Naive thymus-derived CD8-positive, alpha-beta T cell (primary cell): ENCODE measurements at regions not wholly inside any gene's neighbourhood (a gene's known extent, or its start where the extent isn't known, plus 50 kb on each side); places are given as distances from the start of the nearest gene placed in this dataset.
"Not testable (repeated sequence)": the region's sequence is repeated elsewhere in the genome, so short reads cannot be mapped to it uniquely, and the experiment has no call there.

Experiments used
- ATAC-seq, 2 donors: fragments of 150-1000 bp; cut with Tn5 transposase in 1 of 2; sonication (Bioruptor Pico), chemical (Tn5 transposase) in 1 of 2; 1 replicate in 1 of 2; 2 replicates in 1 of 2; pipeline ENCODE4 v1.10.0; 2021; ENCODE audit warnings: mild to moderate bottlenecking in 2 of 2, moderate library complexity in 2 of 2
- POLR2A ChIA-PET: fragments of 350-600 bp; sonication (Branson Sonifier 250); formaldehyde crosslinking; loops from one replicate; lab custom pipeline; 2021; ENCODE audit warnings: antibody characterized with exemption; lab: Charles Lee
- DNase-seq, 10 donors: peaks; one replicate each; pipeline versions ENCODE4 v3.0.0 to v3.0.0-alpha.2; 2020 to 2022
- H3K27ac Mint-ChIP-seq, 10 donors: one replicate each; pipeline ENCODE4 v1.8.0; 2020 to 2022; ENCODE audit warnings: mild to moderate bottlenecking in 10 of 10, mixed read lengths in 10 of 10, moderate library complexity in 4 of 10, inconsistent platforms in 1 of 10
- H3K27me3 Mint-ChIP-seq, 5 donors: one replicate each; pipeline ENCODE4 v1.8.0; 2021 to 2022; ENCODE audit warnings: mixed read lengths in 5 of 5
- H3K36me3 Mint-ChIP-seq, 3 donors: one replicate each; pipeline ENCODE4 v1.8.0; 2020 to 2022; ENCODE audit warnings: mixed read lengths in 3 of 3, mild to moderate bottlenecking in 2 of 3, inconsistent platforms in 1 of 3
- H3K4me1 Mint-ChIP-seq, 4 donors: one replicate each; pipeline ENCODE4 v1.8.0; 2021 to 2022; ENCODE audit warnings: mixed read lengths in 4 of 4
- H3K4me3 Mint-ChIP-seq, 10 donors: one replicate each; pipeline ENCODE4 v1.8.0; 2020 to 2022; ENCODE audit warnings: mild to moderate bottlenecking in 10 of 10, mixed read lengths in 10 of 10, moderate library complexity in 6 of 10, inconsistent platforms in 1 of 10
- H3K9me3 Mint-ChIP-seq, 9 donors: one replicate each; pipeline ENCODE4 v1.8.0; 2020 to 2022; ENCODE audit warnings: mixed read lengths in 9 of 9, mild to moderate bottlenecking in 3 of 9, inconsistent platforms in 1 of 9, moderate library complexity in 1 of 9

DNA sequence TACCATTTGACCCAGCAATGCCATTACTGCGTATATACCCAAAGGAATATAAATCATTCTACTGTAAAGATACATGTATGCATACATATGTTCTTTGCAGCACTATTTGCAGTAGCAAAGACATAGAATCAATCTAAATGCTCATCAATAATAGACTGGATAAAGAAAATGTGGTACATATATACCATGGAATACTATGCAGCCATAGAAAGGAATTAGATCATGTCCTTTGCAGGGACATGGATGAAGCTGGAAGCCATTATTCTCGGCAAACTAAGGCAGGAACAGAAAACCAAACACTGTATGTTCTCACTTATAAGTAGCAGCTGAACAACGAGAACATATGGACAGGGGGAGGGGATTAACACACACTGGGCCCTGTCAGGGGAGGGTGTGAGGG lies 54.8 kb upstream of the ZNF30 start:
- POLR2A ChIA-PET = interaction anchor here (0.7 kb wide), 1 partner anchor 25 kb away, joined by 5 read pairs; no protein-coding TSS in a partner anchor
- not testable (repeated sequence) for H3K27me3 Mint-ChIP-seq, H3K4me3 Mint-ChIP-seq, ATAC-seq, DNase-seq, H3K4me1 Mint-ChIP-seq, H3K27ac Mint-ChIP-seq
- H3K9me3 Mint-ChIP-seq = peaks cover 0 to 16% (median 11%) of the 10 kb centered on the region in 9 donors
- peaks cover 0 to 14% (median 5%) of the 10 kb centered on the region in 3 donors for H3K36me3 Mint-ChIP-seq

DNA sequence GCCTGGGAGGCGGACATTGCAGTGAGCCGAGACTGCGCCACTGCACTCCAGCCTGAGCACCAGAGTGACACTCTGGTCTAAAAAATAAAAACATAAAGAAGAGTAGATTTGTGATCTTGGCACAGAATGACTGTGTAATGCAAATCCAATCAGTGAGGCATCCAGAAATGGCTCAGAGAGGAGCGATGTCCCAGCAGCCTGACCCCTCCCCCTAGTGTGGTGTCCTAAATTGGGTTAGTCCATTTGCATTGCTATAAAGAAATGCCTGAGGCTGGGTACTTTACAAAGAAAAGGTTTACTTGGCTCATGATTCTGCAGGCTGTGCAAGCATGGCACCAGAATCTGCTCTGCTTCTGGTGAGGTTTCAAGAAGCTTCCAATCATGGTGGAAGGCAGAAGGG lies 59.1 kb upstream of the ZNF30 start:
- H3K27me3 Mint-ChIP-seq = no peaks in the 10 kb centered on the region
- H3K9me3 Mint-ChIP-seq = peaks cover 0 to 26% (median 11%) of the 10 kb centered on the region in 9 donors
- no peaks in the 10 kb centered on the region for H3K4me1 Mint-ChIP-seq
- ATAC-seq = no peak
- H3K27ac Mint-ChIP-seq = no peak overlapping the region
- POLR2A ChIA-PET = no interaction called here
- DNase-seq = no peak
- no peak overlapping the region for H3K4me3 Mint-ChIP-seq
- peaks cover 0 to 14% (median 7%) of the 10 kb centered on the region in 3 donors for H3K36me3 Mint-ChIP-seq

DNA sequence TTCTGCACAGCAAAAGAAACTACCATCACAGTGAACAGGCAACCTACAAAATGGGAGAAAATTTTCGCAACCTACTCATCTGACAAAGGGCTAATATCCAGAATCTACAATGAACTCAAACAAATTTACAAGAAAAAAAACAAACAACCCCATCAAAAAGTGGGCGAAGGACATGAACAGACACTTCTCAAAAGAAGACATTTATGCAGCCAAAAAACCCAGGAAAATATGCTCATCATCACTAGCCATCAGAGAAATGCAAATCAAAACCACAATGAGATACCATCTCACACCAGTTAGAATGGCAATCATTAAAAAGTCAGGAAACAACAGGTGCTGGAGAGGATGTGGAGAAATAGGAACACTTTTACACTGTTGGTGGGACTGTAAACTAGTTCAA lies 61.5 kb upstream of the ZNF30 start:
- H3K4me3 Mint-ChIP-seq, ATAC-seq, H3K27me3 Mint-ChIP-seq, H3K27ac Mint-ChIP-seq, DNase-seq, POLR2A ChIA-PET, H3K4me1 Mint-ChIP-seq, H3K36me3 Mint-ChIP-seq: not testable (repeated sequence)
- peaks cover 0 to 30% (median 7%) of the 10 kb centered on the region in 9 donors for H3K9me3 Mint-ChIP-seq

DNA sequence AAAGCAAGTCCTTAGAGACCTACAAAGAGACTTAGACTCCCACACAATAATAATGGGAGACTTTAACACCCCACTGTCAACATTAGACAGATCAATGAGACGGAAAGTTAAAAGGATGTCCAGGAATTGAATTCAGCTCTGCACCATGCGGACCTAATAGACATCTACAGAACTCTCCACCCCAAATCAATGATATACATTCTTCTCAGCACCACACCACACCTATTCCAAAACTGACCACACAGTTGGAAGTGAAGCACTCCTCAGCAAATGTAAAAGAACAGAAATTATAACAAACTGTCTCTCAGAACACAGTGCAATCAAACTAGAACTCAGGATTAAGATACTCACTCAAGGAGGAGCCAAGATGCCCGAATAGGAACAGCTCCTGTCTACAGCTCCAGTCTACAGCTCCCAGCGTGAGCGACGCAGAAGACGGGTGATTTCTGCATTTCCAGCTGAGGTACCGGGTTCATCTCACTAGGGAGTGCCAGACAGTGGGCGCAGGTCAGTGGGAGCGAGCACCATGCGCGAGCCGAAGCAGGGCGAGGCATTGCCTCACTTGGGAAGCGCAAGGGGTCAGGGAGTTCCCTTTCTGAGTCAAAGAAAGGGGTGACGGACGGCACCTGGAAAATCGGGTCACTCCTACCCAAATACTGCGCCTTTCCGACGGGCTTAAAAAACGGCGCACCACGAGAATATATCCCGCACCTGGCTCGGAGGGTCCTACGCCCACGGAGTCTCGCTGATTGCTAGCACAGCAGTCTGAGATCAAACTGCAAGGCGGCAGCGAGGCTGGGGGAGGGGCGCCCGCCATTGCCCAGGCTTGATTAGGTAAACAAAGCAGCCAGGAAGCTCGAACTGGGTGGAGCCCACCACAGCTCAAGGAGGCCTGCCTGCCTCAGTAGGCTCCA lies 66.6 kb upstream of the ZNF30 start:
- Mint-ChIP-seq H3K4me3 (peak overlapping the region; percentile 88 to 100 (median 96)), H3K27ac (peak overlapping the region; percentile 84 to 99 (median 96)), H3K4me1 (peaks cover 26 to 47% (median 40%) of the 10 kb centered on the region in 4 donors), H3K36me3 (peaks cover 27 to 38% (median 27%) of the 10 kb centered on the region in 3 donors), H3K9me3 (peaks cover 0 to 34% (median 7%) of the 10 kb centered on the region in 9 donors)
- peak; percentile 66 to 91 for ATAC-seq
- DNase-seq = peak in 5 of 10 donors; percentile 14 to 65 (median 55)
- POLR2A ChIA-PET = interaction anchor here (0.8 to 1.4 kb wide), 4 partner anchors 21 to 154 kb away, joined by 3 to 9 read pairs (median 4); no protein-coding TSS in a partner anchor
- H3K27me3 Mint-ChIP-seq = not testable (repeated sequence)

DNA sequence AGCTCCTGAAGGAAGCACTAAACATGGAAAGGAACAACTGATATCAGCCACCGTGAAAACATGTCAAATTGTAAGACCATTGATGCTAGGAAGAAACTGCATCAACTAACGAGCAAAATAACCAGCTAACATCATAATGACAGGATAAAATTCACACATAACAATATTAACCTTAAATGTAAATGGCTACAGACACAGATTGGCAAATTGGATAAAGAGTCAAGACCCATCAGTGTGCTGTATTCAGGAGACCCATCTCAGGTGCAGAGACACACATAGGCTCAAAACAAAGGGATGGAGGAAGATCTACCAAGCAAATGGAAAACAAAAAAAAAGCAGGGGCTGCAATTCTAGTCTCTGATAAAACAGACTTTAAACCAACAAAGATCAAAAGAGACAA lies 67.4 kb upstream of the ZNF30 start:
- not testable (repeated sequence) for H3K27me3 Mint-ChIP-seq, DNase-seq, ATAC-seq
- Mint-ChIP-seq H3K36me3 (peaks cover 27 to 43% (median 30%) of the 10 kb centered on the region in 3 donors), H3K4me1 (peaks cover 26 to 49% (median 45%) of the 10 kb centered on the region in 4 donors), H3K4me3 (peak overlapping the region; percentile 88 to 100 (median 96)), H3K9me3 (peaks cover 0 to 34% (median 7%) of the 10 kb centered on the region in 9 donors), H3K27ac (peak overlapping the region; percentile 84 to 99 (median 96))
- POLR2A ChIA-PET = interaction anchor here (1.1 to 2.4 kb wide), 3 partner anchors 104 to 154 kb away, joined by 4 to 9 read pairs (median 9); no protein-coding TSS in a partner anchor

DNA sequence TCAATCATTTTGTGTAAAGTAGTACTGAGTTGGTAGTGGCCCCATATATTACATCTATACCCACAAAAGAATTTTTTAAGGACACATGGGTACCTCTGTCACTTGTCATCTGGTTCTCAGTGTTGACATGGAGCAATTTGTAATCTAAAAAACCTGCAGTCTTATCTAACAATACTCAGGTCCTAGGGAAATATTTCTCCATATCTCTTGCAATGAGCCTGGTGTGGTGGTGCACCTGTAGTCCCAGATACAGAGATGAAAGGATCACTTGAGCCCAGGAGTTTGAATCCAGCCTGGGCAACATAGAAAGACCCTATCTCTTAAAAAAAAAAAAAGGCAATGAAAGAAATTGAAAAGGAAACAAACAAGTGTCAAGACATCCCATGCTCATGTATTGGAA lies 70.7 kb upstream of the ZNF30 start:
- H3K36me3 Mint-ChIP-seq = peaks cover 27 to 58% (median 42%) of the 10 kb centered on the region in 3 donors
- H3K27me3 Mint-ChIP-seq = no peaks in the 10 kb centered on the region
- H3K4me1 Mint-ChIP-seq = peaks cover 37 to 74% (median 72%) of the 10 kb centered on the region in 4 donors
- peak overlapping the region in 1 of 10 donors; percentile 9 for H3K27ac Mint-ChIP-seq
- POLR2A ChIA-PET = no interaction called here
- DNase-seq (no peak), ATAC-seq (no peak)
- peaks cover 0 to 41% (median 7%) of the 10 kb centered on the region in 9 donors for H3K9me3 Mint-ChIP-seq
- H3K4me3 Mint-ChIP-seq = peak overlapping the region in 3 of 10 donors; percentile 58 to 99 (median 92)

DNA sequence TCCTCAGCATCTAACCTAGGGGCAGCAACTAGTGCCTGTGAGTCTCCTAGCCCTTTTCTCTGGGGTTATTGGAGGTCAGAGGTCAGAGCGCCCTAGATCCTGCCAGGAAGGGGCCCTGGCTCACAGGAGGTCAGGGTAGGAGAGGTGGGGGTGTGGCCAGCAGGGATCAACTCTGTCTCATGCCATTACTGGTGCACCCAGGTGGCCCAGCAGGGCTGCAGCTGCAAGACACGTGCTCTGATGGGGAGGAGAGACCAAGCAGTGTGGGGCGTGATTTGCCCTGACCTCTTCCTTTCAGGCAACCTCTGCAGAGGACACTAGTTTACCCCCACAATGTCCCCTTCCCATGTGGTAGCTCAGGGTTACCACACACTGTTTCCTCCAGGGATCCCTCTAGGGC lies 73.3 kb upstream of the ZNF30 start:
- Mint-ChIP-seq H3K9me3 (peaks cover 0 to 39% (median 3%) of the 10 kb centered on the region in 9 donors), H3K4me3 (no peak overlapping the region), H3K36me3 (peaks cover 25 to 60% (median 59%) of the 10 kb centered on the region in 3 donors), H3K27me3 (no peaks in the 10 kb centered on the region), H3K4me1 (peaks cover 29 to 73% (median 60%) of the 10 kb centered on the region in 4 donors), H3K27ac (peak overlapping the region in 6 of 10 donors; percentile 7 to 80 (median 40))
- ATAC-seq (no peak), DNase-seq (no peak)
- POLR2A ChIA-PET = interaction anchor here (1.3 kb wide), 1 partner anchor 161 kb away, joined by 4 read pairs; no protein-coding TSS in a partner anchor

DNA sequence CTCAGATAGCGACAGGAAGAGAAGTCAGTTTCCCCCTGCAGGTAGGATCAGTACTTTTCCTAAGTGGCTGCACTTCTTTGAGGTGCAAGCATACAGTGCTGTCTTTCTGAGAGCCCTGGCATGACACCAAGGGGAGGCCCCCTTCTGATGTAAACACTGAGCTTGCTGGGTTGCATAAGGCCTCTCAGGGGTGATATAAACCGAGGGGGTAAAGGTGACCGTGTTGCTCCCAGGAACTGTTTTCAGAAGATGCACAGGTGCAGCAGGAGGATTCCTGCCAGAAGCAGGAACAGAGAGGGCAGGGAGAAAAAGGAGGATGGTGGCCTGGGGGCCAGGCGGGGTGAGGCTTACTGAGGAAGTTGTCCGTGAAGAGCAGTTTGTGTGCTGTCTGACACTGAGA lies 74.0 kb upstream of the ZNF30 start:
- Mint-ChIP-seq H3K27me3 (no peaks in the 10 kb centered on the region), H3K9me3 (peaks cover 0 to 36% (median 2%) of the 10 kb centered on the region in 9 donors), H3K4me1 (peaks cover 28 to 68% (median 56%) of the 10 kb centered on the region in 4 donors), H3K36me3 (peaks cover 30 to 64% (median 57%) of the 10 kb centered on the region in 3 donors), H3K4me3 (peak overlapping the region in 4 of 10 donors; percentile 15 to 74 (median 42)), H3K27ac (peak overlapping the region in 6 of 10 donors; percentile 15 to 85 (median 55))
- DNase-seq (no peak), ATAC-seq (no peak)
- POLR2A ChIA-PET = interaction anchor here (1.3 kb wide), 1 partner anchor 162 kb away, joined by 4 read pairs; no protein-coding TSS in a partner anchor

DNA sequence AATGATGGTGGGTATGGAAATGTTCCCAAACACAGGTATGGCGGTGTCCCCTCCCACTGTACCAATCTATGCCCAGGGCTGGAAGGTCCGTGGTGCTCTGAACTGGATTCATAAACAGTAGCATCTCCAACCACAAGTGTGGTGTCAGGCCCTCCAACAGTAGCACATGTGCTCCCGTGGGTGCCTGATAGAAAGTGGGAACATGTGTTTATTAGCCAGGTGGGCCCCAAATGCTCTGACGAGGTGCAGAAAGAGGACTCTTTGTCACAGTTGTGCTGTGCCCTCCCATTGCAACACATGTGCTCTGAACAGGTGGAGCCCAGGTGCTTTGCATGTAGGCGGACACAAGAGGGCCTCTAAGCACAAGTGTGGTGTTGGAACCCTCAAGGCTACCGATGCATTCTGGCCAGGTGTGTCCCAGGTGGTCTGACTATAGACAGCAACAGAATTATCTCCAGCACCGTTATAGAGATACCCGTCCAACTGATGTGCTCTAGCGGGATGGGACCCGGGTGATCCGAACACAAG lies 75.4 kb upstream of the ZNF30 start:
- Mint-ChIP-seq H3K27ac (peak overlapping the region in 4 of 10 donors; percentile 5 to 70 (median 52)), H3K4me3 (no peak overlapping the region), H3K9me3 (peaks cover 0 to 41% (median 2%) of the 10 kb centered on the region in 9 donors), H3K36me3 (peaks cover 31 to 59% (median 57%) of the 10 kb centered on the region in 3 donors), H3K4me1 (peaks cover 36 to 67% (median 52%) of the 10 kb centered on the region in 4 donors), H3K27me3 (no peaks in the 10 kb centered on the region)
- POLR2A ChIA-PET = no interaction called here
- DNase-seq = peak in 1 of 10 donors; percentile 23
- peak; percentile 58 to 68 for ATAC-seq

DNA sequence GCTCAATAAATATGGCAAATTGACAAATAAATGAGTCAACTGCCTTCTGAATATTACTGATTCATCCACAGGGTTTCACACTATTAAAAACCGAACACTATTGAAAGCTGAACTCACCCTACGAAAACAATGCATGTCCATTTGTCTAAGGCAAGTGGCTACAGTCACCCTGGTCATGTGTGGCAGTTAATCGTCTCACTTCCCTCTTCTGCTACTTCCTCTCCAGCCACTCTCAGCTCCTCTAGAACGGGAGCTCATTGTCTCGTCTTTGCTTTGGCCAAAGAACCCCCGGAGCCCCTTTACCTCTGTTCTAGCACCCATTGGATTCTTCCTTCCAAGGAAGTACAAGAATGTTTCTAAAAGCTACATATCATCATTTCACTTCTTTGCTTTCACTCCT lies 74.4 kb upstream of the ZNF599 start:
- peaks cover 0 to 36% (median 2%) of the 10 kb centered on the region in 9 donors for H3K9me3 Mint-ChIP-seq
- H3K27me3 Mint-ChIP-seq = no peaks in the 10 kb centered on the region
- ATAC-seq = no peak

DNA sequence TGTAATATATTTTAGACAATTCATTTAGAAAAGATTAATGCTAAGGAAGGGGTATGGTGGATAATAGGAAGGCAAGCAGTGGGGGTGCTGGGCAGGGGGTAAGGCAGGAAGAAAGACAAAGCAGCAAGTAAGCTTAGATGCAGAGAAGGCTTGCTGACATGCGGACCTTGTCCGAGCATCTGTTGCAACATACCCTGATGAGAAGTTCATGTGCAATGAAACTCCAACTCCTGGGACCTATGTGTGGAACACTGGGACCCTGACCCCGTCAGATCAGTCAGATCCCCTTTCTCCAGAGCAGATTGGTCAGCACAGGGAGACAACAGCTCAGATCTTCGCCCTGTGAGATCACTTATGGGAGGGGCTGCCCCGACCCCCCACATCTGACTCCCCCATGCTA lies 71.3 kb upstream of the ZNF599 start:
- DNase-seq (no peak), ATAC-seq (no peak)
- POLR2A ChIA-PET = no interaction called here
- H3K4me1 Mint-ChIP-seq = peaks cover 0 to 32% (median 17%) of the 10 kb centered on the region in 4 donors
- H3K4me3 Mint-ChIP-seq = no peak overlapping the region
- no peaks in the 10 kb centered on the region for H3K27me3 Mint-ChIP-seq
- peaks cover 19 to 24% (median 21%) of the 10 kb centered on the region in 3 donors for H3K36me3 Mint-ChIP-seq
- H3K9me3 Mint-ChIP-seq = peaks cover 0 to 29% (median 2%) of the 10 kb centered on the region in 9 donors
- peak overlapping the region in 3 of 10 donors; percentile 20 to 67 (median 63) for H3K27ac Mint-ChIP-seq

More for the DNA sequence above, 74.4 kb upstream of the ZNF599 start:
- POLR2A ChIA-PET = interaction anchor here (0.6 to 1.4 kb wide), 3 partner anchors 9 to 25 kb away, joined by 3 to 5 read pairs (median 5); no protein-coding TSS in a partner anchor
- no peak for DNase-seq
- Mint-ChIP-seq H3K27ac (peak overlapping the region in 2 of 10 donors; percentile 23 to 33), H3K4me3 (no peak overlapping the region), H3K36me3 (peaks cover 19 to 36% (median 31%) of the 10 kb centered on the region in 3 donors), H3K4me1 (peaks cover 3 to 37% (median 31%) of the 10 kb centered on the region in 4 donors)

DNA sequence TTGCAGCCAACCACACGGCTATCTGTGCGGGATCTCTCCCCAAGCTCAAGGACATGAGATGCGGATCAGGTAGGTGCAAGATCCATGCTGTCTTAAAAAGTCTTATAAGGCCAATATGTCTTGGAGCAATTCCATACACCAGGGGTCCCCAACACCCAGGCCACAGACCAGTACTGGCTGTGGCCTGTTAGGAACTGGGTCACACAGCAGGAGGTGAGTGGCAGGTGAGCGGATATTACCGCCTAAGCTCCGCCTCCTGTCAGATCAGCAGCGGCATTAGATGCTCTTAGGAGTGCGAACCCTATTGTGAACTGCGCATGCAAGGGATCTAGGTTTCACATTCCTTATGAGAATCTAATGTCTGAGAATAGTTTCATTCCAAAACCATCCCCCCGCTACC lies 68.8 kb upstream of the ZNF599 start:
- peaks cover 11 to 39% (median 25%) of the 10 kb centered on the region in 4 donors for H3K4me1 Mint-ChIP-seq
- ATAC-seq = no peak
- POLR2A ChIA-PET = no interaction called here
- H3K4me3 Mint-ChIP-seq = no peak overlapping the region
- H3K27ac Mint-ChIP-seq = peak overlapping the region in 4 of 10 donors; percentile 15 to 85 (median 57)
- peaks cover 0 to 4% (median 3%) of the 10 kb centered on the region in 3 donors for H3K36me3 Mint-ChIP-seq
- no peak for DNase-seq
- H3K27me3 Mint-ChIP-seq = no peaks in the 10 kb centered on the region
- H3K9me3 Mint-ChIP-seq = peaks cover 0 to 21% (median 0%) of the 10 kb centered on the region in 9 donors
